Activated CD8-positive, alpha-beta memory T cell treated with anti-CD3 and anti-CD28 coated beads, Interleukin-2, amount 50 U/mL, for 48 hours (primary cell): ENCODE measurements at regions not wholly inside any gene's neighbourhood (a gene's known extent, or its start where the extent isn't known, plus 50 kb on each side); places are given as distances from the start of the nearest gene placed in this dataset.
"Not testable (repeated sequence)": the region's sequence is repeated elsewhere in the genome, so short reads cannot be mapped to it uniquely, and the experiment has no call there.

Source experiments
- DNase-seq: peaks from one replicate; pipeline ENCODE4 v3.0.0-alpha.2; 2020

DNA sequence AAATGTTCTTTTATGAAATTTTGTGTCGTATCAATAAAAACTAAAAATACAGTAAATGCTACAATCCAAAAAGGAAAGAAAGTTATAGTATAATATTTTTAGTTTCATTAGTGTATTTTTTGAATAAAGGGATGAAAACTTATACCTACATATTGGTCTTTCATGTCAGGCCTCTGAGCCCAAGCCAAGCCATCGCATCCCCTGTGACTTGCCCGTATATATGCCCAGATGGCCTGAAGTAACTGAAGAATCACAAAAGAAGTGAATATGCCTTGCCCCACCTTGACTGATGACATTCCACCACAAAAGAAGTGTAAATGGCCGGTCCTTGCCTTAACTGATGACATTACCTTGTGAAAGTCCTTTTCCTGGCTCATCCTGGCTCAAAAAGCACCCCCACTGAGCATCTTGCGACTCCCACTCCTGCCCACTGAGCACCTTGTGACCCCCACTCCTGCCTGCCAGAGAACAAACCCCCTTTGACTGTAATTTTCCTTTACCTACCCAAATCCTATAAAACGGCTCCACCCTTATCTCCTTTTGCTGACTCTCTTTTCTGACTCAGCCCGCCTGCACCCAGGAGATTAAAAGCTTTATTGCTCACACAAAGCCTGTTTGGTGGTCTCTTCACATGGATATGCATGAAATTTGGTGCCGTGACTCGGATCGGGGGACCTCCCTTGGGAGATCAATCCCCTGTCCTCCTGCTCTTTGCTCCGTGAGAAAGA, 108.2 kb upstream of the PELI1 start:
- DNase-seq = not testable (repeated sequence)

DNA sequence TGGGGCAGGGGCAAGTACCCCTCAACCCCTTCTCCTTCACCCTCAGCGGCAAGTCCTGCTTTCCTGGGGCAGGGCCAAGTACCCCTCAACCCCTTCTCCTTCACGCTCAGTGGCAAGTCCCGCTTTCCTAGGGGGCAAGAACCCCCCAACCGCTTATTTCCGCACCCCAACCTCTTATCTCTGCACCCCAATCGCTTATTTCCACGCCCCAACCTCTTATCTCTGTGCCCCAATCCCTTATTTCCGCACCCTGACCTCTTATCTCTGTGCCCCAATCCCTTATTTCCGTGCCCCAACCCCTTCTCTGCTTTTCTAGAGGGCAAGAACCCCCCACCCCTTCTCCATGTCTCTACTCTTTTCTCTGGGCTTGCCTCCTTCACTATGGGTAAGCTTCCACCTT, 109.2 kb upstream of the PELI1 start:
- not testable (repeated sequence) for DNase-seq

DNA sequence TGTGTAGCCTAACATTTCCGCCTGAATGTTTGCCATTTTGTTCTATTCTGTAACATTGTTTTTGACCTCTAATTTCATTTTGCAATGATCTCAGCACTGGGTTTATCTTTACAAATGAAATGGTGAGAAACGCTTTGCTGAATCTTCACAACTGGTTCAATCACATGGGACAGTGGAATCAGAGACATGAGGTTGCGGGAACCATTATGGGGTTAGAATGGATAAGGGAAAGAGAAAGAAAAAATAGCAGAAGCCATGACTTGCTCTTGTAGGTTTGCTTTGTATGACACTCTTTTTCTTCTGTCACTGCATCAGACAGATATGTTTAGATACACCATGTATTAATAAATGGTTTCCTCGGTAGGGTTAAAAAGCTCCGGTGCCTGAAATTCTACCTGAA, 114.3 kb upstream of the PELI1 start:
- no peak for DNase-seq

GRCh38 chr2:64259312-64259711, 115.1 kb upstream of the PELI1 start:
- no peak for DNase-seq

GRCh38 chr2:64260093-64260803, 116.0 kb upstream of the PELI1 start:
- DNase-seq = no peak

GRCh38 chr2:64260817-64261216, 116.6 kb upstream of the PELI1 start:
- no peak for DNase-seq

DNA sequence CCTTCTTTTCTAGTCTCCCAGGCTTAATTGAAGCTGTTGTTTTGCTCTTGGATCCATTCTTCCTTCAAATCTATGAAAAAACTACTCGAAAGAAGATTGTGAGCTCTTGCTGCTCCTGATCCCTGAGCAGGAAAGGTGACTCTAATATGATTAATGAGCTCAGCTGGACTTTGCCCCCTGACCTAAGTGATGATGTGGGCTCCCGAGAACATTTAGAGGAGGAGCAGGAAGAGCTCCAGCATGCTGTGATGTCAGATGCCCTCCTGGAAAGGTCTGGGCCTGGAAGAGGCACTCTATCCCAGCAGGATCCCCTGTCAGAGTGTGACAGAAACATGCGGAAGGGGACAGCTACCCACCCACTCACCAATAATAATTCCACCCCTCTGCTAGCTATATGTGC, 117.9 kb upstream of the PELI1 start:
- no peak for DNase-seq

GRCh38 chr2:64262816-64263215, 118.6 kb upstream of the PELI1 start:
- no peak for DNase-seq

GRCh38 chr2:64263315-64263714, 119.1 kb upstream of the PELI1 start:
- no peak for DNase-seq

DNA sequence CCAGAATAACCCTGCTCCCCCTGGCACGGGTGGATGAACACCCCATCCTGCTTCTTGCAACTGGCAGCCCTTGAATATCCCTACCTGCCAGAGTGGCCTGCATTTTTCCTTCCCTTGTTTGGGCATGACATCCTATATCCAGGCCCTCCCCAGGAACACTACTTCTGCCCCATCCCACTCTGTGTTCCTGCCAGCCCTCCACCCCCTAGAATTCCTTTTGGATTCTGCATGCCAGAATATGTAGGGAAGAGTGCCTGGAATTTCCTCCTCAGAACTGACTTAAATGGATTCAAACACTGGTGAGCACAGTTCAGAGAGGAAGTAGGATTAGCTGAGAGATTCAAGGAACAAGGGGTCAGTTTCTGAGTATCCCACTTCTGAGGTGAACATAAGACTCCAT, 123.5 kb upstream of the PELI1 start:
- no peak for DNase-seq

DNA sequence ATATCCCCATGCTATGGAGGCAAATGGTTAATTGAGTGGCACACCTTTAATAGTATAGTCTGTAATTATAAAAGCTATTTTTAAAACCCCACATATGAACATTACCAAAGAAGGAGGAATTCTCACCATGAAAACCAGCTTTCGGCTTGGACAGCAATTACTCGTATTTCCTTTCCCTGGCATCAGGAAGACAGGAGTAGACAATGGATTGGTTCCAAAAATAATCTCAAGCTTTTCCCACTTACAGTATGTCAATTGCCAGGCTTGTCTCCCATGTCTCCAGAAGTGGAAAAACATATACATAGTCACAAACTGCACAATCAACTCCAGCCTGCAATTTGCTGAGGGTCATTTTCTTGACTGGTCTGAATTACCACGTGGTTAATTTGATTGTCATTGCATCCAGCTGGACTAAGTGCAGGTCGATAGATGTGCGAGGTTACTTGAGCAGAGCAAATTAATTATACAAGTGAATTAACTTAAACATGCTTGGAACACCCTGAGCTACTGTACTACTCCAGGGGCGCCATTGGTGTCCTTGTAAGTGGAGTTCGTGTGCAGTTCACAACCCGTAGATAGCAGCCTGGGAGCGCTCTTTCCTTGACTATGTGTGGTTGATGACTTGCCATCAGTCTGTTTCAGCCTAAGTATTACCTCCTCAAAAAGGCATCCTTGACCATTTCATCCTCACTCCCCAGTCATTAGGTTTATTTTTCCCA, 124.3 kb upstream of the PELI1 start:
- DNase-seq = no peak

DNA sequence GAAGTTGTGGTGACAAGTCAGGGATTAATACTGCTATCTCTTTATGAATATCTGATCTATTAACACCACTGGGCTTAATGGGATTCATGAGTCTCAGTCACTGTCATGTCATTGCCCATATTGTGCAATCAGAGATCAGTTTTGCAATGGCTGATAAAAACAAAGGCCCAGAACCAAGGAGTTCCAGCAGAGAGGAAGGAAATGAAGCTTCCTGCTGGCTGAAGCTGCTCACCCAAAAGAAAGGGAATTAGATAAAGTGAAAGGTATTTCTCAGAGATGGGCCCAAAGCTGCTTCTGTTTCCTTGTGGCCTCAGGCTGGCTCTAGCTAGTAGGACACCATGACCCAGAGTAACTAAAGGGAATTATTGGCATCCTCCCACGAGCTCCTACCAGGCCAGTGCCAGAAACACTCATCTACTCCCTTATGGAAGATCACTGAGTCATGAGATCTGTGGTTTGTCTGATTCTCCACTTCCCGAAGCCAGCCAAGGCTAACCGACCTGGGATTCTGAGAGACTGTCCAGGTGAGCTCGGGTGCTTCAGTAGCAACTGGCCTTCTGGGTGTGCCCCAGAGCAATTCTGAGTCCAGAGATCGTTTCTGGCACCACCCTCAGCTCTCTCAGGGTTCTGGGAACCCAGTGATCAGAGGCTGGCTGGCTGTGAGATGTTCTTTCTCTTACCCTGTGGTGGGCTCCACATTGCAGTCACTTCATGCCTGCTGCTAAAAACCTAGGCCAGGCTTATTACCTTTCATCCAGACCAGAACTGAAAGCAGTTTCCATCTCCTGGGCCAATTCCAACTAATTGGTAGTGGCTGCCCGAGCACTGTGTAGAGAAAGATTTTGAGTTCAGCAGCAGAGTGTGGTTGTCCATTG, 129.5 kb upstream of the PELI1 start:
- DNase-seq = no peak

- DNase-seq = no peak
Observed at GRCh38 chr2:64274399-64275173, 130.4 kb upstream of the PELI1 start.

DNA sequence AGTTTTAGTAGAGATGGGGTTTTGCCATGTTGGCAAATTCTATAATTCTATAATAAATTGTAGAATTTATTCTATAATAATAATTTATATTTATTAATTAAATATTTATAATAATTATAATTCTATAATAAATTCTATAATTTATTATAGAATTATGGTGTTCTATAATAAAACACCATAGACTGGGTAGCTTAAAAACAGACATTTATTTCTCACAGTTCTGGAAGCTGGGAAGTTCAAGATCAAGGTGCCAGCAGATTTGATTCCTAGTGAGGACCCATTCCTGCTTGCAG, 130.9 kb upstream of the PELI1 start:
- DNase-seq = no peak

DNA sequence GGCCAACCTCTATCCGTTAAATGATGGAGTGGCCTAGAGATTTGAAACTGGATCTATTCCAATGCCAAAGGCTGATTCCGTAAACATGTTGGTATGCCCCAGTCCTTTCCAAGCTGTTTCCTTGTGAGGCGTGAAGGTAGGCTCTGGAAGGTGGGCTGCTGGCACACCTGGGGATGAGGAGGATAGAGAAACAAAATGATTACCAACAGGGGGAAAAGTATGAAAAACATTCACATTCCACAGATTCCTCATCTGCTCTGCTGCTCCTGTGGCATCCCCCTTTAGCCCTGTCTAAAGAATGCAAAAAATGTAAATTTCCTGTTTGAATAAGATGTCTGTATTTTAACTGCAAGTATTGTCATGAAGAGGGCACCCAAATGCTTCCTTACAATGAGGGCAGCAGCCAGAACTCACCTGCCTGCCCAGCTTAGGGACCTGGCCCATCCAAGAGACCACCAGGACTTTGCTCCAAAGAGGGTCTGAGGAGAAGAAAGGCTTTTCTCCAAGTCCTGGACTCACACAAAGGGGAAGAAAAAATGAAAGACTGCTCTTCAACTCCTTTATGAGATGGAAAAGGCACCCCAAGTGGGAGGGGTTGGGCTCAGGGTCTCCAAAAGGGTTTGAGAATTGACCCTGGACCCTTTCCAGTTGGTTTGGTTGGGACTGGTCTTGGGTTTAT, 132.3 kb upstream of the PELI1 start:
- DNase-seq = no peak

GRCh38 chr2:64277101-64277849, 133.1 kb upstream of the PELI1 start:
- no peak for DNase-seq

GRCh38 chr2:64280812-64281211, 136.6 kb upstream of the PELI1 start:
- not testable (repeated sequence) for DNase-seq

DNA sequence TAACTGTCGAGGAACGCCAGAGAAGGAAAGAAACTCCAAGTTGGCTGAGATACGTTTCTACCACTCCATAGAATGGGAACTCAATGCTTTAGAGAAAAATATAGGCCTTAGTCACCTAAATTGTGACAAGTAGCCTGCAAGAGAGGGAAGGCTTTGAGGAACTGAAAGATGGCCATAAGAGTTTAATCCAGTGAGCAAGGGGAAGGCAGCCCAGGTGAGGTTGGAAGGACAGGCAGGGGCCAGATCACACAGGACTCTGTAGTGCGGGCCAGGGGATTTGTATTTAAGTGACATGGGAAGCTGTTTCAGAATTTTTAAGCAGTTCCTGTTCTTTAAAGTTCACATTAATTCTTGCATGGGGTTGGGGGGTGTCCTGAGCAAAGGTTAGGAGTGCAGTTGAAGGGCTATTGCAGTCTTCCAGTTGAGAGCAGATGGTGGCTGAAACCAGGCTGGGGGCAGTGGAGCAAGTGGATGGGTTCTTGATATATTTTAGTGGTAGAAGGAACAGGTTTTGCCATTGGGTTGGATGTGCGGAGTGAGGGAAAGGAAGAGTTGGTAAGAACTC, 138.9 kb upstream of the PELI1 start:
- no peak for DNase-seq

GRCh38 chr2:64283641-64284361, 139.6 kb upstream of the PELI1 start:
- no peak for DNase-seq

DNA sequence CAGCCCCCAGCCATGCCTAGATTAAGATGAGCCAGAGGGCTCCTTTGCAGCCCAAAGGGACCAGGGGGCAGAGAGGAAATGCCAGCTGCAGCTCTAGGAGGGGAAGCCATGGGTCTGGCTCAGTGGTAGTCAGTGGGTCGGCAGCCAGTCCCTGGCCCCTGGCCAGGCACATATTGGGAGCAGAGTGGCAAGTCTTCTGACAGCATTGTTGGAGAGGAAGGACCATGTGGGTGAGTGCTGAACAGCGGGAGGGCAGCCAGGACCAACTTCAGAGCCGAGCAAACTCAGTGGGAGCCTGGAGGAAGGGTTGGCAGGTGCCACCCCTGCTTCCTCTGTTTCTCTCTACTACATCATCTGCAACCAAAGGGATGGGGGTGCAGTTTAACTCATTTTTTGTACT, 140.5 kb upstream of the PELI1 start:
- DNase-seq = no peak
